ENCODE measurements at regions not wholly inside any gene's neighbourhood (a gene's known extent, or its start where the extent isn't known, plus 50 kb on each side); places are given as distances from the start of the nearest gene placed in this dataset.

DNA sequence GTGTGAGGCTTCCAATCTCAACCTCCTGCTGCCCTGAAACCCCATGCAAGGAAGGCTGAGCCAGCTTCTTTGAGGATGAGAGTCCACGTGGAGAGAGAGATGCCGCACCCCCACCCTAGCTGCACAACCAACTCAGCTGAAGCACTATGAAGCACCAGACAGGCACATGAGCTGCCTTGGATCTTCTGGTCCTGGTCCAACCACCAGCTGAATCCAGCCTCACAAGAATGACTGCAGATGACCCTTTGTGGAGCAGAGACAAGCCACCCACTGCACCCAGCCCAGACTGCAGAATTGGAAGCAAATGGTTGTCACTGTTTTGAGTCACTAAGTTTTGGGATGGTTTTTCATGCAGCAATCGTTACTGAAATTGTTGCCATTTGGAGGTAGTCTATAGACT, 149.6 kb upstream of the SYT13 start:
- H3K9me3 ChIP-seq (ENCODE audit: insufficient read depth, low read depth, low read length): peaks cover 3% of the 10 kb centered on the region; the same call in 1 of the 2 replicates
- no peaks in the 10 kb centered on the region for H3K9me2 ChIP-seq (replicated peaks; ENCODE audit: low read depth, low read length)
- TF ChIP-seq, protein P1, sequence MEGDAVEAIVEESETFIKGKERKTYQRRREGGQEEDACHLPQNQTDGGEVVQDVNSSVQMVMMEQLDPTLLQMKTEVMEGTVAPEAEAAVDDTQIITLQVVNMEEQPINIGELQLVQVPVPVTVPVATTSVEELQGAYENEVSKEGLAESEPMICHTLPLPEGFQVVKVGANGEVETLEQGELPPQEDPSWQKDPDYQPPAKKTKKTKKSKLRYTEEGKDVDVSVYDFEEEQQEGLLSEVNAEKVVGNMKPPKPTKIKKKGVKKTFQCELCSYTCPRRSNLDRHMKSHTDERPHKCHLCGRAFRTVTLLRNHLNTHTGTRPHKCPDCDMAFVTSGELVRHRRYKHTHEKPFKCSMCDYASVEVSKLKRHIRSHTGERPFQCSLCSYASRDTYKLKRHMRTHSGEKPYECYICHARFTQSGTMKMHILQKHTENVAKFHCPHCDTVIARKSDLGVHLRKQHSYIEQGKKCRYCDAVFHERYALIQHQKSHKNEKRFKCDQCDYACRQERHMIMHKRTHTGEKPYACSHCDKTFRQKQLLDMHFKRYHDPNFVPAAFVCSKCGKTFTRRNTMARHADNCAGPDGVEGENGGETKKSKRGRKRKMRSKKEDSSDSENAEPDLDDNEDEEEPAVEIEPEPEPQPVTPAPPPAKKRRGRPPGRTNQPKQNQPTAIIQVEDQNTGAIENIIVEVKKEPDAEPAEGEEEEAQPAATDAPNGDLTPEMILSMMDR (conservative IDR thresholded peaks at IDR 0.05; ENCODE audit: low read length): no peak
- TF ChIP-seq EZH2phosphoT487 (IDR thresholded peaks at IDR 0.05; ENCODE audit: borderline replicate concordance): no peak
- H3K9ac ChIP-seq (ENCODE audit: low read depth, low read length, poor library complexity, severe bottlenecking): no peak overlapping the region
- H3K79me2 ChIP-seq (ENCODE audit: insufficient read depth, low read length): no peaks in the 10 kb centered on the region
- H3K4me2 ChIP-seq (ENCODE audit: low read depth, low read length, poor library complexity, severe bottlenecking): no peak overlapping the region
- no peak overlapping the region for H3K4me3 ChIP-seq (ENCODE audit: low read length, poor library complexity, severe bottlenecking)
- no peaks in the 10 kb centered on the region for H3K36me3 ChIP-seq (ENCODE audit: insufficient read depth, low read length)
- H3K27me3 ChIP-seq (ENCODE audit: insufficient read depth, low read length, poor library complexity, severe bottlenecking): no peaks in the 10 kb centered on the region
- H3F3A ChIP-seq (ENCODE audit: low read depth): no peaks in the 10 kb centered on the region
- H2AFZ ChIP-seq (ENCODE audit: low read length): no peak overlapping the region
- no peaks in the 10 kb centered on the region for H4K20me1 ChIP-seq (ENCODE audit: insufficient read depth, low read length, poor library complexity, severe bottlenecking)
- H3K4me1 ChIP-seq (ENCODE audit: insufficient read depth, low read length, poor library complexity, severe bottlenecking): no peaks in the 10 kb centered on the region

DNA sequence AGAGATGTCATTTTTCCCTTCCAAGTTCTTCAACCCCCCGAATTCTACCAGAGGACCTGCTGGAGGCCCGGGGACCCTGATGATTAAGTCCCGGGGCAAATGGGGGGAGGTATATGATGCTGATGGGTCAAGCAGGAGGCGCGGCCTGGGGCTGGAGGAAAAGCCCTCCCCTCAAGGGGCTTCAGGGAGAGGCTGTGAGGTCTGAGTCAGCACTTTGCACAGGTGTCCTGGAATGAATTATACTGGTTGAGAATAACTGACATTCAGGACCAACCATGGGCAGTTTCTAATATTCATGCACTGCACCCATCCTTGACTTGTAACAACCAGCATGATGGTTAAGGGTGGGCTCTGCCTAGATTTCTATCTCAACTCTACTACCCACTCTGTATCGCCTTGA, 146.8 kb upstream of the SYT13 start:
- Histone ChIP-seq H3K79me2 (ENCODE audit: insufficient read depth, low read length) (no peaks in the 10 kb centered on the region), H3K4me2 (ENCODE audit: low read depth, low read length, poor library complexity, severe bottlenecking) (no peak overlapping the region), H3K9me2 (replicated peaks; ENCODE audit: low read depth, low read length) (no peaks in the 10 kb centered on the region), H4K20me1 (ENCODE audit: insufficient read depth, low read length, poor library complexity, severe bottlenecking) (no peaks in the 10 kb centered on the region), H3F3A (ENCODE audit: low read depth) (no peaks in the 10 kb centered on the region), H3K4me3 (ENCODE audit: low read length, poor library complexity, severe bottlenecking) (no peak overlapping the region), H3K36me3 (ENCODE audit: insufficient read depth, low read length) (no peaks in the 10 kb centered on the region), H3K9ac (ENCODE audit: low read depth, low read length, poor library complexity, severe bottlenecking) (no peak overlapping the region), H3K9me3 (ENCODE audit: insufficient read depth, low read depth, low read length) (no peaks in the 10 kb centered on the region), H3K27me3 (ENCODE audit: insufficient read depth, low read length, poor library complexity, severe bottlenecking) (no peaks in the 10 kb centered on the region), H3K4me1 (ENCODE audit: insufficient read depth, low read length, poor library complexity, severe bottlenecking) (no peaks in the 10 kb centered on the region), H2AFZ (ENCODE audit: low read length) (no peak overlapping the region)
- TF ChIP-seq, protein P1 (conservative IDR thresholded peaks at IDR 0.05; ENCODE audit: low read length): no peak
- TF ChIP-seq EZH2phosphoT487 (IDR thresholded peaks at IDR 0.05; ENCODE audit: borderline replicate concordance): no peak

DNA sequence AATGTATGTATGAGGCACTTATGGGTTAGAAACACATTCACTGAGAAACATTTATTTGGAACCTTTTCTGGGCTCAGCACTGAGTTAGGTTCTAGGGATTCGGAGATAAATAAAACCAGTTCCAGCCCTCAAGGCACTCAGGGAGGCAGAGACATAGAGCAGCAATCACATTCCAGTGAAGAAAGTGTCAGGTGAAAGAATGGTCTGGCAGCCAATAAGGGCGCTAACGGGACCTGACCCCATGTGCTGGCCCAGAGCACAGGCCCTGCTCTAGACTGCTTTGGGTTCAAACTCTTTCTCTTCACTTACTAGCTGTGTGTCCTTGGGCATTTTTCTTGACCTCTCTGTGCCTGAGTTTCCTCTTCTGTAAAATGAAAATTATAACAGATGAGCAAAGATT, 146.0 kb upstream of the SYT13 start:
- Histone ChIP-seq H3K9me2 (replicated peaks; ENCODE audit: low read depth, low read length) (no peaks in the 10 kb centered on the region), H2AFZ (ENCODE audit: low read length) (no peak overlapping the region), H3K36me3 (ENCODE audit: insufficient read depth, low read length) (no peaks in the 10 kb centered on the region), H3K4me2 (ENCODE audit: low read depth, low read length, poor library complexity, severe bottlenecking) (no peak overlapping the region), H3K4me1 (ENCODE audit: insufficient read depth, low read length, poor library complexity, severe bottlenecking) (no peaks in the 10 kb centered on the region), H3K9me3 (ENCODE audit: insufficient read depth, low read depth, low read length) (no peaks in the 10 kb centered on the region), H3F3A (ENCODE audit: low read depth) (no peaks in the 10 kb centered on the region), H3K4me3 (ENCODE audit: low read length, poor library complexity, severe bottlenecking) (no peak overlapping the region), H3K9ac (ENCODE audit: low read depth, low read length, poor library complexity, severe bottlenecking) (no peak overlapping the region), H4K20me1 (ENCODE audit: insufficient read depth, low read length, poor library complexity, severe bottlenecking) (no peaks in the 10 kb centered on the region), H3K27me3 (ENCODE audit: insufficient read depth, low read length, poor library complexity, severe bottlenecking) (no peaks in the 10 kb centered on the region), H3K79me2 (ENCODE audit: insufficient read depth, low read length) (no peaks in the 10 kb centered on the region)
- TF ChIP-seq EZH2phosphoT487 (IDR thresholded peaks at IDR 0.05; ENCODE audit: borderline replicate concordance): no peak
- TF ChIP-seq, protein P1 (conservative IDR thresholded peaks at IDR 0.05; ENCODE audit: low read length): no peak

All from Loucy (cell line).